H9 (cell line): ENCODE measurements at regions not wholly inside any gene's neighbourhood (a gene's known extent, or its start where the extent isn't known, plus 50 kb on each side); places are given as distances from the start of the nearest gene placed in this dataset.
"Not testable (repeated sequence)": the region's sequence is repeated elsewhere in the genome, so short reads cannot be mapped to it uniquely, and the experiment has no call there.

Source experiments
- DNase-seq: peaks from one replicate; pipeline ENCODE4 v3.0.0-alpha.2; 2017
- H2AFZ ChIP-seq: one replicate; pipeline ENCODE4 v1.6.1; 2013; ENCODE audit warnings: mild to moderate bottlenecking, low read length, control low read depth, moderate library complexity
- H2AK5ac ChIP-seq: 2 replicates; pipeline ENCODE4 v1.6.1; 2013; ENCODE audit warnings: low read length, control low read depth, mixed read lengths; ENCODE audit not compliant: insufficient read length
- H2BK120ac ChIP-seq: one replicate; pipeline ENCODE4 v1.6.1; 2013; ENCODE audit warnings: low read depth, mild to moderate bottlenecking, low read length, control low read depth, inconsistent platforms; ENCODE audit not compliant: poor library complexity, severe bottlenecking
- H2BK12ac ChIP-seq: 2 replicates; pipeline ENCODE4 v1.6.1; 2013; ENCODE audit warnings: low read length, control low read depth, mixed read lengths, low read depth; ENCODE audit not compliant: insufficient read length
- H2BK15ac ChIP-seq: 2 replicates; pipeline ENCODE4 v1.6.1; 2013; ENCODE audit warnings: low read depth, low read length, control low read depth
- H2BK20ac ChIP-seq: one replicate; pipeline ENCODE4 v1.6.1; 2013; ENCODE audit warnings: low read depth, mild to moderate bottlenecking, low read length, control low read depth, inconsistent platforms; ENCODE audit not compliant: poor library complexity, severe bottlenecking
- H2BK5ac ChIP-seq: 2 replicates; pipeline ENCODE4 v1.6.1; 2013; ENCODE audit warnings: low read length, control low read depth, mixed read lengths; ENCODE audit not compliant: insufficient read length
- H3K14ac ChIP-seq: 2 replicates; pipeline ENCODE4 v1.6.1; 2013; ENCODE audit warnings: low read length, control low read depth; ENCODE audit not compliant: insufficient read depth
- H3K18ac ChIP-seq: 2 replicates; pipeline ENCODE4 v1.6.1; 2013; ENCODE audit warnings: low read depth, mild to moderate bottlenecking, mixed read lengths, low read length, control low read depth; ENCODE audit not compliant: insufficient read length
- H3K23ac ChIP-seq: 2 replicates; pipeline ENCODE4 v1.6.1; 2013; ENCODE audit warnings: low read length, control low read depth, mixed read lengths, low read depth; ENCODE audit not compliant: insufficient read length
- H3K23me2 ChIP-seq: 2 replicates; pipeline ENCODE4 v1.6.1; 2013; ENCODE audit warnings: low read depth, mild to moderate bottlenecking, mixed read lengths, low read length, control low read depth; ENCODE audit not compliant: insufficient read length, poor library complexity, severe bottlenecking
- H3K27ac ChIP-seq: 2 replicates; pipeline ENCODE4 v1.5.1; 2013; ENCODE audit warnings: low read length, control low read depth, mixed read lengths, low read depth; ENCODE audit not compliant: insufficient read length
- H3K27me3 ChIP-seq: 2 replicates; pipeline ENCODE4 v1.6.1; 2013; ENCODE audit warnings: low read length, control low read depth, inconsistent platforms; ENCODE audit not compliant: insufficient read depth
- H3K4ac ChIP-seq: 2 replicates; pipeline ENCODE4 v1.6.1; 2013; ENCODE audit warnings: low read depth, mild to moderate bottlenecking, control low read depth, inconsistent platforms, low read length, moderate library complexity
- H3K4me1 ChIP-seq: 2 replicates; pipeline ENCODE4 v1.6.1; 2013; ENCODE audit warnings: low read length, control low read depth, inconsistent platforms; ENCODE audit not compliant: insufficient read depth
- H3K4me2 ChIP-seq: 2 replicates; pipeline ENCODE4 v1.6.1; 2013; ENCODE audit warnings: low read length, control low read depth, mixed read lengths; ENCODE audit not compliant: insufficient read length, insufficient read depth
- H3K56ac ChIP-seq: 2 replicates; pipeline ENCODE4 v1.6.1; 2013; ENCODE audit warnings: low read depth, mild to moderate bottlenecking, mixed read lengths, low read length, control low read depth; ENCODE audit not compliant: insufficient read length
- H3K79me1 ChIP-seq: 2 replicates; pipeline ENCODE4 v1.6.1; 2013; ENCODE audit warnings: low read depth, mild to moderate bottlenecking, moderate library complexity, low read length, control low read depth, inconsistent platforms; ENCODE audit not compliant: insufficient read depth, poor library complexity, severe bottlenecking
- H3K79me2 ChIP-seq: 2 replicates; pipeline ENCODE4 v1.6.1; 2013; ENCODE audit warnings: low read length, control low read depth, inconsistent platforms; ENCODE audit not compliant: insufficient read depth
- H3K9ac ChIP-seq: 2 replicates; pipeline ENCODE4 v1.6.1; 2013; ENCODE audit warnings: low read length, control low read depth, mixed read lengths; ENCODE audit not compliant: insufficient read length; ENCODE audit errors: extremely low read depth
- H3K9me3 ChIP-seq: one replicate; pipeline ENCODE4 v1.6.1; 2013; ENCODE audit warnings: low read depth, low read length, inconsistent platforms; ENCODE audit not compliant: control insufficient read depth
- H3T11ph ChIP-seq: one replicate; pipeline ENCODE4 v1.6.1; 2013; ENCODE audit warnings: mild to moderate bottlenecking, low read length, control low read depth, inconsistent platforms
- H4K20me1 ChIP-seq: one replicate; pipeline ENCODE4 v1.6.1; 2013; ENCODE audit not compliant: control insufficient read depth, insufficient read length, insufficient read depth
- H4K5ac ChIP-seq: 2 replicates; pipeline ENCODE4 v1.6.1; 2013; ENCODE audit warnings: low read depth, mild to moderate bottlenecking, mixed read lengths, low read length, control low read depth; ENCODE audit not compliant: insufficient read length
- H4K8ac ChIP-seq: replicated peaks from 2 replicates; pipeline ENCODE4 v1.6.1; 2013; ENCODE audit warnings: low read length, control low read depth, mixed read lengths, low read depth; ENCODE audit not compliant: insufficient read length
- H4K91ac ChIP-seq: 2 replicates; pipeline ENCODE4 v1.6.1; 2013; ENCODE audit warnings: low read depth, mild to moderate bottlenecking, moderate library complexity, mixed read lengths, low read length, control low read depth; ENCODE audit not compliant: insufficient read length
- H3K27ac Mint-ChIP-seq, 3 experiments: 2 replicates in 2 of 3; 3 replicates in 1 of 3; pipeline ENCODE4 v1.8.0; 2020 to 2021; ENCODE audit warnings: mixed read lengths in 3 of 3, mild to moderate bottlenecking in 1 of 3, moderate library complexity in 1 of 3
- H3K27me3 Mint-ChIP-seq: 2 replicates; pipeline ENCODE4 v1.8.0; 2021; ENCODE audit warnings: low read depth, mild to moderate bottlenecking, moderate library complexity, mixed read lengths
- H3K36me3 Mint-ChIP-seq, 3 experiments: 2 replicates in 2 of 3; 3 replicates in 1 of 3; pipeline ENCODE4 v1.8.0; 2020 to 2021; ENCODE audit warnings: low read depth in 3 of 3, mixed read lengths in 3 of 3; ENCODE audit not compliant: insufficient read depth in 1 of 3
- H3K4me1 Mint-ChIP-seq, 2 experiments: 2 replicates each; pipeline ENCODE4 v1.8.0; 2020; ENCODE audit warnings: mixed read lengths in 2 of 2
- H3K4me3 Mint-ChIP-seq, 2 experiments: 2 replicates in 1 of 2; 3 replicates in 1 of 2; pipeline ENCODE4 v1.8.0; 2020 to 2021; ENCODE audit warnings: mild to moderate bottlenecking in 2 of 2, mixed read lengths in 2 of 2, moderate library complexity in 1 of 2
- H3K9me3 Mint-ChIP-seq, 2 experiments: 2 replicates in 1 of 2; 3 replicates in 1 of 2; pipeline ENCODE4 v1.8.0; 2020; ENCODE audit warnings: mild to moderate bottlenecking in 2 of 2, mixed read lengths in 2 of 2, moderate library complexity in 1 of 2
- WGBS: extraction: QIAGEN DNeasy Blood & Tissue Kit; methylation state at CpG from one replicate; pipeline ENCODE4 v1.1.7; 2013; ENCODE audit warnings: missing lambda C conversion rate, low lambda C conversion rate, mixed read lengths; ENCODE audit not compliant: insufficient read length; ENCODE audit errors: extremely low coverage; 5-methylcytosine and 5-hydroxymethylcytosine counted together

DNA sequence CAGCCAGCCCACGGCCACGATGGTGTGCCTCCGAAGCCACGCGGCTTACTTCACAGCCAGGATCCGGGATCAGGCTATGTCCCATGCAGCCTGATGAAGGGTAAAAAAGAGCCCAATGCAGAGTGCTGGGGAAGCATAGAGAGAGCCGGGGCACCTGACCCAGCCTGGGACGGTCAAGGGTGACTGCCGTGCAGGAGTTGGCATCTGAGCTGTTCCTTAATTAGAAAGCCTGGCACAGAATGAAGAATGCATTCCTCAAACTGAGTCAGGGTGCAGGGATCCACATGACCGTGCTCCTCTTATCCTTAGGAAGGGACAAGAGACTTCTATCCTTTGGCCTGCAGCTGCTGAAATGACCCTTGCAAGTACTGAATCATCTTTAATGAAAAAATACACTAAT is 88.2 kb upstream of the SAMD11 start:
- H3K4me2 ChIP-seq, H4K8ac ChIP-seq, H3K18ac ChIP-seq, H3K23me2 ChIP-seq, DNase-seq, H3K36me3 Mint-ChIP-seq, H3K4ac ChIP-seq, H2BK12ac ChIP-seq, H3K9me3 Mint-ChIP-seq, H3K4me1 ChIP-seq, H3K79me2 ChIP-seq, H2AK5ac ChIP-seq, H3K9ac ChIP-seq, H3T11ph ChIP-seq, H3K4me3 Mint-ChIP-seq, H2BK120ac ChIP-seq, H3K27ac Mint-ChIP-seq, H3K9me3 ChIP-seq, H3K14ac ChIP-seq, H3K4me1 Mint-ChIP-seq, H2BK5ac ChIP-seq, H2BK20ac ChIP-seq, H4K20me1 ChIP-seq, H3K23ac ChIP-seq, H4K5ac ChIP-seq, H2AFZ ChIP-seq, H3K27me3 Mint-ChIP-seq, H2BK15ac ChIP-seq, H3K27ac ChIP-seq, H3K56ac ChIP-seq, H3K79me1 ChIP-seq, H3K27me3 ChIP-seq, H4K91ac ChIP-seq: not testable (repeated sequence)
- WGBS: no CpG with 5 or more reads among the region's 10 CpGs

GRCh38 chr1:837601-838000 is 86.1 kb upstream of the SAMD11 start:
- H2AFZ ChIP-seq, H3K4me1 ChIP-seq, H2BK15ac ChIP-seq, H3K4me2 ChIP-seq, H3K27ac Mint-ChIP-seq, H4K91ac ChIP-seq, H3K27me3 ChIP-seq, H3K9ac ChIP-seq, H3K14ac ChIP-seq, H2BK12ac ChIP-seq, H3K9me3 Mint-ChIP-seq, H3K27me3 Mint-ChIP-seq, H3K4me1 Mint-ChIP-seq, H4K20me1 ChIP-seq, H3K9me3 ChIP-seq, H3K79me1 ChIP-seq, H2BK120ac ChIP-seq, H3K18ac ChIP-seq, H3K4ac ChIP-seq, H3K4me3 Mint-ChIP-seq, H3K36me3 Mint-ChIP-seq, DNase-seq, H3K27ac ChIP-seq, H2BK5ac ChIP-seq, H3K79me2 ChIP-seq, H2BK20ac ChIP-seq, H2AK5ac ChIP-seq, H4K8ac ChIP-seq, H3T11ph ChIP-seq, H3K23ac ChIP-seq, H3K56ac ChIP-seq, H4K5ac ChIP-seq, H3K23me2 ChIP-seq: not testable (repeated sequence)
- WGBS: no CpG with 5 or more reads among the region's 5 CpGs

GRCh38 chr1:838291-838690 is 85.4 kb upstream of the SAMD11 start:
- not testable (repeated sequence) for H2AK5ac ChIP-seq, H3K27ac Mint-ChIP-seq, H3K27me3 ChIP-seq, H3K4me3 Mint-ChIP-seq, H3K27me3 Mint-ChIP-seq, H3K9me3 Mint-ChIP-seq, H3K18ac ChIP-seq, H4K91ac ChIP-seq, H2BK120ac ChIP-seq, H3K27ac ChIP-seq, H3K4me1 Mint-ChIP-seq, H3K79me1 ChIP-seq, H3K23me2 ChIP-seq, H3K9ac ChIP-seq, H3K4me2 ChIP-seq, H4K8ac ChIP-seq, H2BK20ac ChIP-seq, H2BK5ac ChIP-seq, H3K79me2 ChIP-seq, H3K4ac ChIP-seq, DNase-seq, H3K56ac ChIP-seq, H3K14ac ChIP-seq, H3K9me3 ChIP-seq, H2BK12ac ChIP-seq, H2AFZ ChIP-seq, H3K36me3 Mint-ChIP-seq, H2BK15ac ChIP-seq, H4K5ac ChIP-seq, H3K23ac ChIP-seq, H3T11ph ChIP-seq, H4K20me1 ChIP-seq, H3K4me1 ChIP-seq
- WGBS: no CpG with 5 or more reads among the region's 5 CpGs
